Muscle of back (tissue), 3 donors: ENCODE measurements at regions not wholly inside any gene's neighbourhood (a gene's known extent, or its start where the extent isn't known, plus 50 kb on each side); places are given as distances from the start of the nearest gene placed in this dataset.

Experiments used
- DNase-seq, 3 donors: peaks; one replicate each; pipeline versions ENCODE4 v3.0.0 to v3.0.0-alpha.2; 2013

DNA sequence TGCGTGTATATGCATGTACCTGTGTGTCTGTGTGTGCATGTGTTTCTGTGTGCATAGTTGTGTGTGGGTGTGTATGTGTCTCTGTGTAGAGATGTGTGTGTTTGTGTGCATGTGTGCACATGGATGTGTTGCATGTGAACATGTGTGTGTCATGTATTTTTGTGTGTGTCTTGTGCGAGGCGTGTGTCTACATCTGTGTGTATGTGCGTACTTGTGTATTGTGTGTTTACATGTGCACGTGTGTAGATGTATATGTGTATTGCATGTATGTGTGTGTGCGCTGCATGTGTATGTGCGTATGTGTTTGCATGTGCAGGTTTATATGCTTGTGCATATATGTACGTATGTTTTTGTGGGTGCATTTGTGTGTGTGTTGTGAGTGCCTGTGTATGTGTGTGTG lies 735.2 kb downstream of the GALR1 start:
- no peak for DNase-seq

DNA sequence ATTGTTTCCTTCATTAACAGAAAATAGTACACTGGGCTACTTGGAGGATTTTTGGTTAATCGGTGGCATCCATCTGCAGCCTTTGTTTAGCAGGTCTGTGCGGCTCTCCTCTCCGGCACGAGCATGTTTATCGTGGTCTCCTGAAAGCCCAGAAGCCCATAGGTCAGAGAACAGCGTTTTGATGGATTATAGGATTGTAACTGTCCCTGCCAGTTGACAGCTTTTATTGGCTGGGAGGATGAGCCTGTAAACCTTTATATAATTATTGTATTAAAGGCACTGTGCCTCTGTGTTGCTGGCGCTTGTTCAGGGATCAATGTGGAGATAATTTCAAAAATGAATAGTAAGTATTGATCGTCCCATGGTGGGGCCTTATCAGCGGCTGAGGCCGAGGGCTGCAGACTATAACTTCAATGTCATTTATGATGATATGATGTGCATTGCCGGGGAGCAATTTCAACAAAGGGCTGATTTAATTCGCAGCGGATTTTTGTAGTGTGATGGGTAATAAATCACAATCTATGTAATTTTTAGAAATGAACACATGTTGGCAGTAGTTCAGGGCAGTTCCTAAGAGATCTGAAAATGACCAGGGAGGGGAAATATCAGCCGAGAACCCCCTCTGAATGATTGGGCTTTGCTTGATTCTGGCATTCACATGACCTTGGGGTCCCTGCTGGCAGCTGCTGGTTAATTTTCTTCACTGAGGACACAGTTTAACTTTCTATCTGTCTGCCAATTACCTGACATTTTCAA lies 736.1 kb downstream of the GALR1 start:
- no peak for DNase-seq

DNA sequence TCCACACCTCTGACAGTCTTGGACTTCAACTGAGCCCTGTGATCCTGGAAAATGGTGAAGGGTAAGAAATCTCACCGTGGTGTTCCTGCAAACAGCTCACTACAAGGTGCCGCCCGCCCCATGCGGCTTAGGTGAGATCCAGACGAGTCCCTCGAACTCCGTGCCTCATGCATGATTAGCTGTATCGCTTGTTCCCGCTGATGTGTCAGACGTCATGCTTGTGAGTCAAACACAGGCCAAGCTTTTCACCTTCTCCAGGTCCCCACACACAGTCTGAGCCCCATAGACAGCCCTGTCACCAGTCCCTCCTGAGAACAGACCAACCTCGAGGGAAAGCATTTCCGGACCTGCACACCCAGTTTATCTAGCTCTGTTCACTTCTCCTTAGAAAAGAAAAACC lies 740.5 kb downstream of the GALR1 start:
- no peak for DNase-seq

DNA sequence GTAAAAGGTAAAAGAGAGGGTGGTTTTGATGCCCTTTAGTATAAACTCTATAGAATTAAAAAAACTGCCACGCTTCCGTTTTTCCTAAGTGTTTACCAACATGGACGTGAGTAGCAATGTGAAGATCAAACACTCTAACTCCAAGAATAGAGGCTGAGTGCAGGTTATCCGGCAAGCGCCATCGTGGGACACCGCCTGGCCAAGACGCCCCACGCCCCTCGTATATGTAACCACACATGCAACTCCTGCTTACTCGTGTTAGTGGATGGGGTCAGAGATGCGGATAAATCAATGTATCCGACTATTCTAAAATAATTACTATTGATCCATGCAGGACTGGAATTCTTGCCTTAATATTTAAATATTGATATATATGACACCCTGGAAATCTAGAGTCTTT lies 741.3 kb downstream of the GALR1 start:
- DNase-seq: no peak

DNA sequence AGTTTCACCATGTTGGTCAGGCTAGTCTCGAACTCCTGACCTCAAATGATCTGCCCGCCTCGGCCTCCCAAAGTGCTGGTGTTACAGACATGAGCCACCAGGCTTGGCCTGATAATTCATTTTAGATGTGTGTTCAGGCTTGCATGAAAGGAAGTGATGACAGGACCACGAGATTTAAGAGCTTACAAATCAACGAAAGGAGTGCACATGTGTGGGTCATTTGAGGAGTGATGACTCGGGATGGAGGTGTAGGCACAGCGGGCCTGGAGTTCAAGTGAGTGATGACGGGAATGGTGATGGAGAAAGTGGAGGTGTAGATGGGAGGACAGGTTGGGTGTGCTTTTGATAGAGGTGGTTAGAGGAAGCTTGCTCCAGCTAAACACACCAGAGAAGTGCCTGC lies 742.4 kb downstream of the GALR1 start:
- no peak for DNase-seq

GRCh38 chr18:77993188-77993981 lies 743.7 kb downstream of the GALR1 start:
- no peak for DNase-seq

- DNase-seq: no peak
Measured at GRCh38 chr18:77995593-77995992, 745.9 kb downstream of the GALR1 start.

GRCh38 chr18:77996737-77997136 lies 747.1 kb downstream of the GALR1 start:
- DNase-seq: no peak

GRCh38 chr18:78001811-78002210 lies 752.2 kb downstream of the GALR1 start:
- DNase-seq: no peak

DNA sequence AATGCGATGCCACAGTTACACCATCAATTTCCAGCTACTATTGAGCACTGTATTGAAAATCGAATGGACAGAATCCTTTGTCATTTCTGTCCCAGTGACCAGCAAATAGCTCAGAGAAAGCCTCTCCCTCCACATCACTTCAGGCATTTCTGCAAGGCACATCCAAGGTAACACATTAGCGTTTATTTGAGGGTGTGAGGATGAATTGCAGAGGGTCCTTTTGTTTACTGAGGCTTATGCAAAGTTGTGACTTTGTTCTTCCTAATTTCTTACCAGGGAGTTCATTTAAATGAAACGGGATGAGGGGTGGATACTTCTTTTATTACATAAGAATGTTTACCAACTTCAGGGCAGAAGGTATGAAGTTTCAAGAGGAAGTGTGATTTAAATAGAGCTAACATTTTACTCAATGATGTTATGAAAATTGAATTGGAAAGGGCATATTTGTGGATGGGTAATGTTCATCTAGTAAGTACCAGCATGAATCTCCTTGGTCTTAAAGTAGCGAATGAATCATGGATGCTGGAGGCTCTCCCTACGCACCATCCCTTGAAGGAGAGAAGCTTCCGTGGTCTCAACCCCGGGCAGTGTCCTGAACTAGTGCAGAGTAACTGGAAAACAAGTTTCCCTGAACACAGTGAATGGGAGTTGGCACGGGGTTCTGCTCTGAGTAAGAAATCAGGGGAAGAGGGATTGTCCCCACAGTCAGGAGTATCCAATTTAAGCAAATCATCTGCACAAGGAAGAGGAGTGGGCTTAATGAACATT lies 756.5 kb downstream of the GALR1 start:
- no peak for DNase-seq

DNA sequence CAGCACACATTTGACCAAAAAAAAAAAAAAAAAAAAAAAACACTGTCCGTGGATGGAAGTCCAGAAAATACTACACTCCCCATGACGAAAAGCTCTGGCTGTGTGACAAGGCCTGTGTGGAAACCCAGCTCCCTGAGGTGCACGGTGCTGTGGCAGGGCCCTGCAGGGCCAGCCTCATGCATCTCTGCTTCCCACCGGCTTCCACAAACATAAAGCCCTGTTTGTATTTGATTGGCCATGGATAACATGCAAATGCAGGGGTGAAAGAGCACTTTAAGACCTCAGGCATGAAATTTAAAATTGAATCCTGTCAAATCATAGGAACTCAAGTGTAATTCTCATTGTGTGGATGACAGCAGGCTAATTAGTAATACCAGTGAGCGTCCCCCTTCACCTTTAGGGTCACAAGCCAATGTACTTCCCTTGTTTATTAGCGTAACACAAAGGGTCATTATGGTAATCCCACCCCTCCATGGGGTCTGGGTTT lies 757.2 kb downstream of the GALR1 start:
- no peak for DNase-seq

DNA sequence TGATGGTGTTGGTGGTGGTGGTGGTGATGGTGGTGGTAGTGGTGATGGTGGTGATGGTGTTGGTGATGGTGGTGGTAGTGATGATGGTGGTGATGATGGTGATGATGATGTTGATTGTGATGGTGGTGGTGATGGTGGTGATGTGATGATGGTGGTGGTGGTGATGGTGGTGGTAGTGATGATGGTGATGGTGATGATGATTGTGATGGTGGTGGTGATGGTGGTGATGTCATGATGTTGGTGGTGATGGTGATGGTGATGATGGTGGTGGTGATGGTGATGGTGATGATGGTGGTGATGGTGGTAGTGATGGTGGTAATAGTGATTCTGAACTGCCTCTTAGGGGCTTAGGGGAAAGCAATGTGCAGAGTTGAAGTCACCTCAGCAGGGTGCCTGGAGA lies 760.7 kb downstream of the GALR1 start:
- DNase-seq: no peak

DNA sequence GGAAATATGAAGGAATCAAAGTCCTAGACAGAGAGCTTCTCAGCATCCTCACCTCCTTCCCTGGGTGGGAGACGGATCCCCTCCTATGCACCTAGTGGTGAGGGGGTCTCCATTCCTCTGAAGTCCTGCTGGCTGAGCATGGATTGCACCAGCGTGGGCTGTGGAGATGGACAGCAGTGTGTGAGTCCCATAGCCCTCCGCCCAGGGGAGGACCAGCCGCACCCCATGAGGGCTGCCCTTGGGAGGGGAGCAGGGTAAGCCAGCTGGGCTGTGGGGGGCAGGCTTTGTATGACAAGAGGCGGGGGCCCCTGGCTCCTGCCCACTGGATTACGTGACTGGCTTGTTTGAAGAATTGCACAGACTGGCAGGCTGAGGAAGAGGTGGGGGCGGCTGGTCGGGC lies 768.2 kb downstream of the GALR1 start:
- no peak for DNase-seq

- DNase-seq: no peak
Measured at GRCh38 chr18:78021196-78021595, 771.5 kb downstream of the GALR1 start.

GRCh38 chr18:78031589-78031988 lies 781.9 kb downstream of the GALR1 start:
- no peak for DNase-seq

GRCh38 chr18:78031991-78032390 lies 782.3 kb downstream of the GALR1 start:
- no peak for DNase-seq

GRCh38 chr18:78032574-78032973 lies 782.9 kb downstream of the GALR1 start:
- no peak for DNase-seq

GRCh38 chr18:78034755-78035154 lies 785.1 kb downstream of the GALR1 start:
- no peak for DNase-seq

GRCh38 chr18:78041218-78041617 lies 791.6 kb downstream of the GALR1 start:
- no peak for DNase-seq

DNA sequence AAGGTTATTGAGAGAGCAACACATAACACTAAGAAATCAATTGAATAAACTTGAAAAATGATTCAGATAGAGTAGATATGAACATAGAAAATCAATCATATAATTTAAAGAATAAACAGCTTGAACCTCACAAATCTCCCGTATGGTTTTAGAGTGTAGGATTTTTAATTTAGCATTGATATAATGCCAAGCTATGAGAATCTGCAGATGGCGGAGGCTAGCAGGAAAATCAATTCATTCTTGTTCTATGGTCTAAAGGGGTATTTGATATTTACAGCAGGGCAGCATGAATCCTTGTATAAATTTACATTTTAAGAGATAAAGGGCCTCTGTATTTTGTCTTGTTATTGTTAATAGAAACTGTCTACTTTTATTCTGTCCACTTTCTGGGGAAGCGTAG lies 797.0 kb downstream of the GALR1 start:
- DNase-seq: no peak

DNA sequence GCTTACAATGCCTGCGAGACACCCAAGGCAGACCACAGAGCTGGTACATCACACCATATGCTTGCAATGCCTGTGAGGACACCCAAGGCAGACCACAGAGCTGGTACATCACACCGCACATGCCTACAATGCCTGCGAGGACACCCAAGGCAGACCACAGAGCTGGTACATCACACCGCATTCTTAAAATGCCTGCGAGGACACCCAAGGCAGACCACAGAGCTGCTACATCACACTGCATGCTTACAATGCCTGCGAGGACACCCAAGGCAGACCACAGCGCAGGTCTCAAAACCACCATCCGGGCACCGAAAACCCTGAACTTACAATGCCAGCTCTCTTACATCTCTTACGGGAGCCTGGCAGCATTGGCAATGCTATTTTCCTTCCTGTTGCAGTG lies 799.6 kb downstream of the GALR1 start:
- DNase-seq: no peak

DNA sequence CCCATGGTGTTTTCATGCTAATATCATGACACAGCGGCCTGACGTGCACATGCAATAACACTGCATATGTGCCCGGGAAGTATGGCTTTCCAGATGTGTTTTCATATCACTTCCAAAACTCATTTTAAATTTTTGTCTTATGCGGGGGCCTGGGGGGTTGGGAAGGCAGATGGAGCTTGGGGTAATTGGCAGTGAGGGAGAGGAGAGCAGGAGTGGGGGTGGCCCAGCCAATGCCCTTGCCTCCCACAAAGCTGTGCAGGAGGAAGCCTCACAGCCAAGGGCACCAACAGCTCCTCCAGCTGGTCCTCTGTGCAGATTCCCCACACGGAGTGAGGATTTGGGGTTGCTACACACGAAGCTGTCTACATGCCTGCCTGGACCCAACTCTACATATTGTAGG lies 805.2 kb downstream of the GALR1 start:
- no peak for DNase-seq

DNA sequence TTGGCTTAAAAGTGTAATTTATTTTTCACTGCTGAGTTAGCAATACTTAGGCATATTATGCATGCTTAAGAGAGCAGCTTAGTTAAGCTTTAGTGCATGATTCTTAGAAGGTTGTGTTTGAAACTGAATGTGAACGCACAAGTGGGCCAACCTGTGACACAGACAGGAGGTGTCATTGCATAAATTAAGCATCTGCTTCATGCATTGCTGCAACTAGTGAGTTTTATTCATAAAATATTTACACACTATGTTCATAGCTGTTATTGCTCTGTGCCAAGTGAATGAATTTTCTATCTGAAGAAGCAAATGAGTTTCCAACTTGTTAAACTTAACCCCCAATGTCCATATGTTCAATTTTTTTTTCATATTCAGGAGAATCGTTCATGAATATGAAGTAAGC lies 806.4 kb downstream of the GALR1 start:
- DNase-seq: no peak
